H9 (cell line): ENCODE measurements at regions not wholly inside any gene's neighbourhood (a gene's known extent, or its start where the extent isn't known, plus 50 kb on each side); places are given as distances from the start of the nearest gene placed in this dataset.
"Not testable (repeated sequence)": the region's sequence is repeated elsewhere in the genome, so short reads cannot be mapped to it uniquely, and the experiment has no call there.

Experiments
- DNase-seq: peaks from one replicate; pipeline ENCODE4 v3.0.0-alpha.2; 2017
- H2AFZ ChIP-seq: one replicate; pipeline ENCODE4 v1.6.1; 2013; ENCODE audit warnings: mild to moderate bottlenecking, low read length, control low read depth, moderate library complexity
- H2AK5ac ChIP-seq: 2 replicates; pipeline ENCODE4 v1.6.1; 2013; ENCODE audit warnings: low read length, control low read depth, mixed read lengths; ENCODE audit not compliant: insufficient read length
- H2BK120ac ChIP-seq: one replicate; pipeline ENCODE4 v1.6.1; 2013; ENCODE audit warnings: low read depth, mild to moderate bottlenecking, low read length, control low read depth, inconsistent platforms; ENCODE audit not compliant: poor library complexity, severe bottlenecking
- H2BK12ac ChIP-seq: 2 replicates; pipeline ENCODE4 v1.6.1; 2013; ENCODE audit warnings: low read length, control low read depth, mixed read lengths, low read depth; ENCODE audit not compliant: insufficient read length
- H2BK15ac ChIP-seq: 2 replicates; pipeline ENCODE4 v1.6.1; 2013; ENCODE audit warnings: low read depth, low read length, control low read depth
- H2BK20ac ChIP-seq: one replicate; pipeline ENCODE4 v1.6.1; 2013; ENCODE audit warnings: low read depth, mild to moderate bottlenecking, low read length, control low read depth, inconsistent platforms; ENCODE audit not compliant: poor library complexity, severe bottlenecking
- H2BK5ac ChIP-seq: 2 replicates; pipeline ENCODE4 v1.6.1; 2013; ENCODE audit warnings: low read length, control low read depth, mixed read lengths; ENCODE audit not compliant: insufficient read length
- H3K14ac ChIP-seq: 2 replicates; pipeline ENCODE4 v1.6.1; 2013; ENCODE audit warnings: low read length, control low read depth; ENCODE audit not compliant: insufficient read depth
- H3K18ac ChIP-seq: 2 replicates; pipeline ENCODE4 v1.6.1; 2013; ENCODE audit warnings: low read depth, mild to moderate bottlenecking, mixed read lengths, low read length, control low read depth; ENCODE audit not compliant: insufficient read length
- H3K23ac ChIP-seq: 2 replicates; pipeline ENCODE4 v1.6.1; 2013; ENCODE audit warnings: low read length, control low read depth, mixed read lengths, low read depth; ENCODE audit not compliant: insufficient read length
- H3K23me2 ChIP-seq: 2 replicates; pipeline ENCODE4 v1.6.1; 2013; ENCODE audit warnings: low read depth, mild to moderate bottlenecking, mixed read lengths, low read length, control low read depth; ENCODE audit not compliant: insufficient read length, poor library complexity, severe bottlenecking
- H3K27ac ChIP-seq: 2 replicates; pipeline ENCODE4 v1.5.1; 2013; ENCODE audit warnings: low read length, control low read depth, mixed read lengths, low read depth; ENCODE audit not compliant: insufficient read length
- H3K27me3 ChIP-seq: 2 replicates; pipeline ENCODE4 v1.6.1; 2013; ENCODE audit warnings: low read length, control low read depth, inconsistent platforms; ENCODE audit not compliant: insufficient read depth
- H3K4ac ChIP-seq: 2 replicates; pipeline ENCODE4 v1.6.1; 2013; ENCODE audit warnings: low read depth, mild to moderate bottlenecking, control low read depth, inconsistent platforms, low read length, moderate library complexity
- H3K4me1 ChIP-seq: 2 replicates; pipeline ENCODE4 v1.6.1; 2013; ENCODE audit warnings: low read length, control low read depth, inconsistent platforms; ENCODE audit not compliant: insufficient read depth
- H3K4me2 ChIP-seq: 2 replicates; pipeline ENCODE4 v1.6.1; 2013; ENCODE audit warnings: low read length, control low read depth, mixed read lengths; ENCODE audit not compliant: insufficient read length, insufficient read depth
- H3K56ac ChIP-seq: 2 replicates; pipeline ENCODE4 v1.6.1; 2013; ENCODE audit warnings: low read depth, mild to moderate bottlenecking, mixed read lengths, low read length, control low read depth; ENCODE audit not compliant: insufficient read length
- H3K79me1 ChIP-seq: 2 replicates; pipeline ENCODE4 v1.6.1; 2013; ENCODE audit warnings: low read depth, mild to moderate bottlenecking, moderate library complexity, low read length, control low read depth, inconsistent platforms; ENCODE audit not compliant: insufficient read depth, poor library complexity, severe bottlenecking
- H3K79me2 ChIP-seq: 2 replicates; pipeline ENCODE4 v1.6.1; 2013; ENCODE audit warnings: low read length, control low read depth, inconsistent platforms; ENCODE audit not compliant: insufficient read depth
- H3K9ac ChIP-seq: 2 replicates; pipeline ENCODE4 v1.6.1; 2013; ENCODE audit warnings: low read length, control low read depth, mixed read lengths; ENCODE audit not compliant: insufficient read length; ENCODE audit errors: extremely low read depth
- H3K9me3 ChIP-seq: one replicate; pipeline ENCODE4 v1.6.1; 2013; ENCODE audit warnings: low read depth, low read length, inconsistent platforms; ENCODE audit not compliant: control insufficient read depth
- H3T11ph ChIP-seq: one replicate; pipeline ENCODE4 v1.6.1; 2013; ENCODE audit warnings: mild to moderate bottlenecking, low read length, control low read depth, inconsistent platforms
- H4K20me1 ChIP-seq: one replicate; pipeline ENCODE4 v1.6.1; 2013; ENCODE audit not compliant: control insufficient read depth, insufficient read length, insufficient read depth
- H4K5ac ChIP-seq: 2 replicates; pipeline ENCODE4 v1.6.1; 2013; ENCODE audit warnings: low read depth, mild to moderate bottlenecking, mixed read lengths, low read length, control low read depth; ENCODE audit not compliant: insufficient read length
- H4K8ac ChIP-seq: replicated peaks from 2 replicates; pipeline ENCODE4 v1.6.1; 2013; ENCODE audit warnings: low read length, control low read depth, mixed read lengths, low read depth; ENCODE audit not compliant: insufficient read length
- H4K91ac ChIP-seq: 2 replicates; pipeline ENCODE4 v1.6.1; 2013; ENCODE audit warnings: low read depth, mild to moderate bottlenecking, moderate library complexity, mixed read lengths, low read length, control low read depth; ENCODE audit not compliant: insufficient read length
- H3K27ac Mint-ChIP-seq, 3 experiments: 2 replicates in 2 of 3; 3 replicates in 1 of 3; pipeline ENCODE4 v1.8.0; 2020 to 2021; ENCODE audit warnings: mixed read lengths in 3 of 3, mild to moderate bottlenecking in 1 of 3, moderate library complexity in 1 of 3
- H3K27me3 Mint-ChIP-seq: 2 replicates; pipeline ENCODE4 v1.8.0; 2021; ENCODE audit warnings: low read depth, mild to moderate bottlenecking, moderate library complexity, mixed read lengths
- H3K36me3 Mint-ChIP-seq, 3 experiments: 2 replicates in 2 of 3; 3 replicates in 1 of 3; pipeline ENCODE4 v1.8.0; 2020 to 2021; ENCODE audit warnings: low read depth in 3 of 3, mixed read lengths in 3 of 3; ENCODE audit not compliant: insufficient read depth in 1 of 3
- H3K4me1 Mint-ChIP-seq, 2 experiments: 2 replicates each; pipeline ENCODE4 v1.8.0; 2020; ENCODE audit warnings: mixed read lengths in 2 of 2
- H3K4me3 Mint-ChIP-seq, 2 experiments: 2 replicates in 1 of 2; 3 replicates in 1 of 2; pipeline ENCODE4 v1.8.0; 2020 to 2021; ENCODE audit warnings: mild to moderate bottlenecking in 2 of 2, mixed read lengths in 2 of 2, moderate library complexity in 1 of 2
- H3K9me3 Mint-ChIP-seq, 2 experiments: 2 replicates in 1 of 2; 3 replicates in 1 of 2; pipeline ENCODE4 v1.8.0; 2020; ENCODE audit warnings: mild to moderate bottlenecking in 2 of 2, mixed read lengths in 2 of 2, moderate library complexity in 1 of 2
- WGBS: extraction: QIAGEN DNeasy Blood & Tissue Kit; methylation state at CpG from one replicate; pipeline ENCODE4 v1.1.7; 2013; ENCODE audit warnings: missing lambda C conversion rate, low lambda C conversion rate, mixed read lengths; ENCODE audit not compliant: insufficient read length; ENCODE audit errors: extremely low coverage; 5-methylcytosine and 5-hydroxymethylcytosine counted together
- TF ChIP-seq, protein P1 (sequence below): fragments of 200-600 bp; sonication (generic); conservative IDR thresholded peaks from 3 replicates; pipeline ENCODE4 v1.8.0; 2021; ENCODE audit warnings: antibody characterized with exemption, mild to moderate bottlenecking

- H3K79me1 ChIP-seq, result no peaks in the 10 kb centered on the region
These were observed 78.3 kb upstream of the C15orf39 start for GRCh38 chr15:75123395-75123794.

GRCh38 chr15:75124278-75124677, 77.4 kb upstream of the C15orf39 start:
- H2BK120ac ChIP-seq, H2BK15ac ChIP-seq, H3K18ac ChIP-seq, H2AK5ac ChIP-seq, H3K27ac ChIP-seq, H3K23ac ChIP-seq, H3K79me1 ChIP-seq, H4K20me1 ChIP-seq, H3K4me3 Mint-ChIP-seq, H3K9me3 Mint-ChIP-seq, H2AFZ ChIP-seq, H3K9ac ChIP-seq, H3K14ac ChIP-seq, H3K9me3 ChIP-seq, H3K4ac ChIP-seq, H4K8ac ChIP-seq, DNase-seq, H3K4me1 ChIP-seq, H3K79me2 ChIP-seq, H2BK12ac ChIP-seq, H3T11ph ChIP-seq, H3K36me3 Mint-ChIP-seq, H4K91ac ChIP-seq, H2BK5ac ChIP-seq, H2BK20ac ChIP-seq, H3K4me2 ChIP-seq, H3K56ac ChIP-seq, H3K27me3 Mint-ChIP-seq, H3K23me2 ChIP-seq, H4K5ac ChIP-seq, H3K27me3 ChIP-seq: not testable (repeated sequence)
- H3K4me1 Mint-ChIP-seq, result peaks cover 9 to 12% of the 10 kb centered on the region in 2 experiments
- WGBS, result no CpG with 5 or more reads among the region's 3 CpGs
- H3K27ac Mint-ChIP-seq, result 0 out of 7 replicates have a peak overlapping the region, but pooled peaks of 1 of the 3 experiments have one; percentile 84

More at GRCh38 chr15:75123395-75123794, 78.3 kb upstream of the C15orf39 start:
- Histone ChIP-seq H2AK5ac (no peak overlapping the region), H2BK12ac (no peak overlapping the region), H3K9ac (no peak overlapping the region), H2BK120ac (no peak overlapping the region), H3K27ac (no peak overlapping the region), H2BK15ac (no peak overlapping the region), H4K91ac (no peak overlapping the region), H3K56ac (no peak overlapping the region), H4K20me1 (no peaks in the 10 kb centered on the region), H2BK20ac (no peak overlapping the region), H4K5ac (no peak overlapping the region), H3K4me1 (no peaks in the 10 kb centered on the region), H3K14ac (no peak overlapping the region), H3K79me2 (no peaks in the 10 kb centered on the region), H3T11ph (no peak overlapping the region), H2BK5ac (no peak overlapping the region), H2AFZ (no peak overlapping the region), H3K18ac (no peak overlapping the region), H3K4me2 (no peak overlapping the region), H4K8ac (no peak overlapping the region), H3K9me3 (no peaks in the 10 kb centered on the region), H3K23me2 (no peaks in the 10 kb centered on the region), H3K4ac (no peak overlapping the region), H3K27me3 (no peaks in the 10 kb centered on the region), H3K23ac (no peak overlapping the region)
- WGBS, result no CpG with 5 or more reads among the region's 5 CpGs
- Mint-ChIP-seq H3K9me3 (peaks cover 0 to 6% of the 10 kb centered on the region in 2 experiments; a peak in 2 of 5 replicates), H3K27me3 (no peaks in the 10 kb centered on the region), H3K36me3 (peaks cover 0 to 1% (median 0%) of the 10 kb centered on the region in 3 experiments; a peak in 2 of 7 replicates), H3K4me1 (peaks cover 9 to 12% of the 10 kb centered on the region in 2 experiments), H3K4me3 (no peak overlapping the region), H3K27ac (peak overlapping the region in 2 of 3 experiments; percentile 74 to 84; a peak in 2 of 7 replicates)
- DNase-seq, result no peak
- TF ChIP-seq, protein P1, sequence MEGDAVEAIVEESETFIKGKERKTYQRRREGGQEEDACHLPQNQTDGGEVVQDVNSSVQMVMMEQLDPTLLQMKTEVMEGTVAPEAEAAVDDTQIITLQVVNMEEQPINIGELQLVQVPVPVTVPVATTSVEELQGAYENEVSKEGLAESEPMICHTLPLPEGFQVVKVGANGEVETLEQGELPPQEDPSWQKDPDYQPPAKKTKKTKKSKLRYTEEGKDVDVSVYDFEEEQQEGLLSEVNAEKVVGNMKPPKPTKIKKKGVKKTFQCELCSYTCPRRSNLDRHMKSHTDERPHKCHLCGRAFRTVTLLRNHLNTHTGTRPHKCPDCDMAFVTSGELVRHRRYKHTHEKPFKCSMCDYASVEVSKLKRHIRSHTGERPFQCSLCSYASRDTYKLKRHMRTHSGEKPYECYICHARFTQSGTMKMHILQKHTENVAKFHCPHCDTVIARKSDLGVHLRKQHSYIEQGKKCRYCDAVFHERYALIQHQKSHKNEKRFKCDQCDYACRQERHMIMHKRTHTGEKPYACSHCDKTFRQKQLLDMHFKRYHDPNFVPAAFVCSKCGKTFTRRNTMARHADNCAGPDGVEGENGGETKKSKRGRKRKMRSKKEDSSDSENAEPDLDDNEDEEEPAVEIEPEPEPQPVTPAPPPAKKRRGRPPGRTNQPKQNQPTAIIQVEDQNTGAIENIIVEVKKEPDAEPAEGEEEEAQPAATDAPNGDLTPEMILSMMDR, result no peak
